Adrenal gland (tissue), 9 donors: ENCODE measurements at regions not wholly inside any gene's neighbourhood (a gene's known extent, or its start where the extent isn't known, plus 50 kb on each side); places are given as distances from the start of the nearest gene placed in this dataset.

Experiments
- DNase-seq, 7 donors: peaks; one replicate each; pipeline ENCODE4 v3.0.0-alpha.2; 2019 to 2020
- H3K27ac ChIP-seq, 5 donors: fragments of 200-600 bp; sonication (generic) in 4 of 5; 1 replicate in 3 of 5; 2 replicates in 2 of 5; pipeline versions ENCODE4 v1.5.1 to v1.8.0; 2016 to 2020; ENCODE audit warnings: mild to moderate bottlenecking in 1 of 5
- H3K27me3 ChIP-seq: fragments of 200-600 bp; 2 replicates; pipeline ENCODE4 v1.8.0; 2021
- H3K36me3 ChIP-seq, 2 donors: fragments of 200-600 bp; replicated peaks in 1 of 2; 1 replicate in 1 of 2; 2 replicates in 1 of 2; pipeline versions ENCODE4 v1.5.1 to v1.8.0; 2018 to 2022
- H3K4me1 ChIP-seq, 2 donors: fragments of 200-600 bp; replicated peaks in 1 of 2; 1 replicate in 1 of 2; 2 replicates in 1 of 2; pipeline versions ENCODE4 v1.5.1 to v1.8.0; 2018 to 2021
- H3K4me3 ChIP-seq, 4 donors: fragments of 200-600 bp; sonication (generic) in 3 of 4; one replicate each; pipeline ENCODE4 v1.5.1; 2016 to 2018
- H3K9me3 ChIP-seq, 3 donors: fragments of 200-600 bp; sonication (generic) in 1 of 3; replicated peaks in 1 of 3; 1 replicate in 2 of 3; 2 replicates in 1 of 3; pipeline versions ENCODE4 v1.5.1 to v1.8.0; 2016 to 2021
- POLR2A ChIP-seq, 2 donors: fragments of 450-650 bp; IDR thresholded peaks; one replicate each; pipeline ENCODE4 v1.6.1; 2017; ENCODE audit warnings: antibody characterized with exemption in 2 of 2, mild to moderate bottlenecking in 2 of 2, moderate library complexity in 1 of 2
- WGBS, 4 donors: extraction: QIAGEN DNeasy Blood & Tissue Kit in 2 of 4; methylation state at CpG; one replicate each; pipeline versions ENCODE4 v1.1.5 to v1.1.7; 2013 to 2017; 5-methylcytosine and 5-hydroxymethylcytosine counted together
- intact Hi-C, 2 donors: fragments of 100-400 bp; cut with DNase I; formaldehyde crosslinking; loops; one replicate each; pipeline versions ENCODE4 v1.14.1 to v1.15.0; 2022 to 2023
- TF ChIP-seq, protein P1 (sequence below), 6 experiments: fragments of 450-650 bp in 4 of 6; fragments of 200-600 bp in 2 of 6; sonication (generic) in 1 of 6; IDR thresholded peaks; 1 replicate in 5 of 6; 2 replicates in 1 of 6; pipeline versions ENCODE4 v1.5.1 to v1.8.0; 2016 to 2021; ENCODE audit warnings: antibody characterized with exemption in 6 of 6, mild to moderate bottlenecking in 2 of 6, moderate library complexity in 1 of 6
- donor health status: healthy with polysubstance abuse.
- donor health status: Bipolar disorder and iron deficiency.
- donor health status: DM: yes; HTN: yes; CAD: no.
- donor health status: DM: no; HTN: no; CAD: no.
- donor health status: DM: no; HTN: no; CAD: no.

DNA sequence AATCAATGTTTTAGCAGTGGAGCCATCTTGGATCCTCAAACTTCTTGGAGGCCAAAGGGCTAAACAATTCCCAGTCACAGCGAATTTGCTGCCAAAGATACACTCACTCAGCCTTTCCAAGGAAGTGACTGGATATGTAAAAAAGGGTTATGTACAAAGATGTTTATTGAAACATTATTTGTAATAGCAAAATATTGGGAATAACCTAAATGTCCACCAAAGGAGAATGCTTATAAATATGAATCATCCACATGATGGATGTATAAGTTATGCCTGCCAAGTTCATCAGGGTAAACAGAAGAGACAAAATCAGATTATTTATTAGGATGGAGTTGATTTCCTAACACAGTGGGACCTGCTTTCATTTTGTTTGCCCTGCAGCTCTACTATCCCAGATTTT, 145.2 kb upstream of the ABCA1 start:
- Histone ChIP-seq H3K27me3 (no peaks in the 10 kb centered on the region), H3K9me3 (peaks cover 0 to under 1% (median 0%) of the 10 kb centered on the region in 3 donors), H3K36me3 (no peaks in the 10 kb centered on the region), H3K4me3 (no peak overlapping the region), H3K27ac (peak overlapping the region in 4 of 5 donors; percentile 1 to 61 (median 37)), H3K4me1 (peaks cover 5 to 13% of the 10 kb centered on the region in 2 donors)
- WGBS, 4 donors = 38 to 60% (median 52%) methylated on average over 1 of the region's 1 CpG
- no peak for DNase-seq
- TF ChIP-seq POLR2A (IDR thresholded peaks at IDR 0.05) = no peak
- intact Hi-C loops = no loop called here

- peaks cover 5 to 13% of the 10 kb centered on the region in 2 donors for H3K4me1 ChIP-seq
- no peak overlapping the region for H3K4me3 ChIP-seq
- no peaks in the 10 kb centered on the region for H3K36me3 ChIP-seq
- no peaks in the 10 kb centered on the region for H3K27me3 ChIP-seq
- intact Hi-C loops = no loop called here
- H3K9me3 ChIP-seq = no peaks in the 10 kb centered on the region
- WGBS, 4 donors = 80 to 89% (median 81%) methylated on average over 2 of the region's 2 CpGs
- TF ChIP-seq POLR2A (IDR thresholded peaks at IDR 0.05) = no peak
- TF ChIP-seq, protein P1, sequence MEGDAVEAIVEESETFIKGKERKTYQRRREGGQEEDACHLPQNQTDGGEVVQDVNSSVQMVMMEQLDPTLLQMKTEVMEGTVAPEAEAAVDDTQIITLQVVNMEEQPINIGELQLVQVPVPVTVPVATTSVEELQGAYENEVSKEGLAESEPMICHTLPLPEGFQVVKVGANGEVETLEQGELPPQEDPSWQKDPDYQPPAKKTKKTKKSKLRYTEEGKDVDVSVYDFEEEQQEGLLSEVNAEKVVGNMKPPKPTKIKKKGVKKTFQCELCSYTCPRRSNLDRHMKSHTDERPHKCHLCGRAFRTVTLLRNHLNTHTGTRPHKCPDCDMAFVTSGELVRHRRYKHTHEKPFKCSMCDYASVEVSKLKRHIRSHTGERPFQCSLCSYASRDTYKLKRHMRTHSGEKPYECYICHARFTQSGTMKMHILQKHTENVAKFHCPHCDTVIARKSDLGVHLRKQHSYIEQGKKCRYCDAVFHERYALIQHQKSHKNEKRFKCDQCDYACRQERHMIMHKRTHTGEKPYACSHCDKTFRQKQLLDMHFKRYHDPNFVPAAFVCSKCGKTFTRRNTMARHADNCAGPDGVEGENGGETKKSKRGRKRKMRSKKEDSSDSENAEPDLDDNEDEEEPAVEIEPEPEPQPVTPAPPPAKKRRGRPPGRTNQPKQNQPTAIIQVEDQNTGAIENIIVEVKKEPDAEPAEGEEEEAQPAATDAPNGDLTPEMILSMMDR (IDR thresholded peaks at IDR 0.05) = no peak
- no peak overlapping the region for H3K27ac ChIP-seq
- DNase-seq = no peak
These were observed 146.5 kb upstream of the ABCA1 start for GRCh38 chr9:105074491-105074890.

DNA sequence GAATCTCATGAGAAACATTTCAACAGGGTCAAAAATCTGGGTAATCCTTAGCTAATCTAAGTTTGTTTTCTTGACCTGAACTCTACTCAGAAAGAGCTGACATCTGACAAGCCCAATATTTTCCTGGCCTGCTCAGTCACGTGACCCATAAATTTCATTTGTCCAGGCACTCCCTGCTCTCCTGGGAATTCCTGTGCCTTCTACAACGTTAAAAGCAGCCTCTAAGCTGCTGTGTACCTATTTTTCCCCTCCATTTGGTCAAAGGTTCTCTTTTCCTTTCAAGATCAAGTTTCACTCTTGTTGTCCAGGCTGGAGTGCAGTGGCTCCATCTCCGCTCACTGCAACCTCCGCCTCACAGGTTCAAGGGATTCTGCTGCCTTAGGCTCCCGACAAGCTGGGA, 148.8 kb upstream of the ABCA1 start:
- no peaks in the 10 kb centered on the region for H3K36me3 ChIP-seq
- 72 to 80% (median 77%) methylated on average over 5 of the region's 5 CpGs for WGBS, 4 donors

GRCh38 chr9:105079457-105079856, 151.5 kb upstream of the ABCA1 start:
- no peaks in the 10 kb centered on the region for H3K9me3 ChIP-seq
- intact Hi-C loops = no loop called here
- H3K27ac ChIP-seq = no peak overlapping the region
- H3K4me3 ChIP-seq = no peak overlapping the region
- TF ChIP-seq POLR2A (IDR thresholded peaks at IDR 0.05) = no peak
- TF ChIP-seq, protein P1 (IDR thresholded peaks at IDR 0.05) = no peak
- DNase-seq = no peak
- H3K4me1 ChIP-seq = no peaks in the 10 kb centered on the region
- no peaks in the 10 kb centered on the region for H3K27me3 ChIP-seq
- WGBS, 4 donors = 95 to 100% (median 98%) methylated on average over 2 of the region's 2 CpGs
- H3K36me3 ChIP-seq = no peaks in the 10 kb centered on the region

More for the DNA sequence above, 148.8 kb upstream of the ABCA1 start:
- Histone ChIP-seq H3K27ac (no peak overlapping the region), H3K27me3 (no peaks in the 10 kb centered on the region), H3K9me3 (no peaks in the 10 kb centered on the region), H3K4me1 (peaks cover 5 to 7% of the 10 kb centered on the region in 2 donors), H3K4me3 (no peak overlapping the region)
- intact Hi-C loops = no loop called here
- no peak for TF ChIP-seq POLR2A (IDR thresholded peaks at IDR 0.05)
- TF ChIP-seq, protein P1 (IDR thresholded peaks at IDR 0.05) = no peak
- DNase-seq = no peak

DNA sequence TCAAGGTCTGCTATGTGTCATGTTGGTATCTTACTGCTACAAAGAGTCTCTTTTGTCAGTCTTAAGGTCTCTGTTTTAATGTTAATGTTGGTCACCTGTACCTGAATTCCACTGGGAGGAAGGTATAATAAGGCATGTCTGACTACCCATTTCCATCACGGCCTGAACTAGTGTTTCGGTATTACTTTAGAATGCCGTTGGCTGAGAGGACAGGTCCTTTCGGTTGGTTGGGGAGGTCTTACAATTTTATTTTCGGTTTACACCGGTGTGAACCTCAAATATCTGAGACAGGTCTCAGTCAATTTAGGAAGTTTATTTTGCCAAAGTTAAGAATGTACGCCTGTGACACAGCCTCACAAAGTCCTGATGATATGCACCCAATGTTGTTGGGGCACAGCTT, 154.9 kb upstream of the ABCA1 start:
- no peak for TF ChIP-seq POLR2A (IDR thresholded peaks at IDR 0.05)
- TF ChIP-seq, protein P1 (IDR thresholded peaks at IDR 0.05) = no peak
- intact Hi-C loops = no loop called here
- H3K9me3 ChIP-seq = no peaks in the 10 kb centered on the region
- WGBS, 4 donors = 79 to 89% (median 83%) methylated on average over 7 of the region's 7 CpGs
- no peak overlapping the region for H3K27ac ChIP-seq
- no peaks in the 10 kb centered on the region for H3K27me3 ChIP-seq
- no peaks in the 10 kb centered on the region for H3K4me1 ChIP-seq
- no peak overlapping the region for H3K4me3 ChIP-seq
- no peaks in the 10 kb centered on the region for H3K36me3 ChIP-seq
- no peak for DNase-seq
